HG03095 (cell line): ENCODE measurements at regions not wholly inside any gene's neighbourhood (a gene's known extent, or its start where the extent isn't known, plus 50 kb on each side); places are given as distances from the start of the nearest gene placed in this dataset.

Experiments used
- ATAC-seq: cut with Tn5 transposase; IDR thresholded peaks from one replicate; pipeline ENCODE4 v1.9.1; 2021; ENCODE audit warnings: moderate library complexity; ENCODE audit not compliant: unreplicated experiment

DNA sequence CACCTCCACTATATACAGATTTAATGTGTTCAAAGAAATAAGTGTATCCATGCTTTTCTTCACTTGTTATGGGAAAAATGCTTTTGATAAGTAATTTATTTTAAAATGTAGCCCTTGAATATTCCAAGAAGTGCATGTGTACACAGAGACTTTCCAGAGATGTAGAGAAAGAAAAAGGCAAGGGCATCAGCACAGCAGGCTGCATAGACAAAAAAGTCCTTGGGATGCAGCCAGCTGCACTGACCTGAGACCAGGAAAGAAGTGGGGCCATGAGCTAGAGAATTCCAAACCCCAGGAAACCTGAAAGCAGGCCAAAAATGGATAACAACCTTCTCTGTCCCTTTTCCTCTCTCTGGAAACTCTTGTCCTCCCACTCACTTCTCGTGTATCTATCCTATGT, 51.6 kb upstream of the PRDM8 start:
- ATAC-seq = no peak

DNA sequence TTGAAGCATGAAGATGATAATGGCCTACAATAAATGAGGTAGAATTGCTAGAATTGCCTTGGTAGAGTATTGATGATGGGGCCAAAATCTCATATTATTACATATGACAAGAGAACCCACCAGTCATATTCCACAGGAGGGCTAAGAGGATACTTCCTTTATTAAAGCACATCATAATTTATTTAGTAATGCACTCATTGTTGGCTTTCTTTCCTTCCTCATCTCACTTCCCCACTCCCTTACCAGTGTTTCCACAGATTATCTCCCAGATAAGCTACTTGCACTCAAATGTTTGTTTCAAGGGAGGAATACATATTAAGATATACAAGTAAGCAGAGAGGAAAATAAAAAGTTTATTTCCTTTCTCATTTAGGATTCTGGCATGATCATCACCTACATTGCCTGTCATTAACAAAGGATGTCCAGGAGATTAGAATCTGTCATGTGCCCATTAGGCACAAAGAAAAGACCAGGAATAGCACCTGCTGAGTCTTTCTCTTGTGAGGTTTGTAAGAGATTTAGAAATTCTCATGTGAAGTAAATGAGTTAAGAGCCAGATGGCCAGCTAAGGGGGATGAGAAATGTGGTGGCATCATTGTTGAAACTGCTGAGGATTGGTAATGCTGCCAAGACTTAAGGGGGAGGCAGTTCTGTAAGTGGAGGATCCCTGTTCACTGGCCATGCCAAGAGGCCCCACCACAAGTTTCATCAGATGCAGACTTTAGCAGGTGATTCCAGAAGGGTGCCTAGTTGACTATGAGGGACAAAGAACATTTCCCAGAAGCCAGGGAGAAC, 52.4 kb upstream of the PRDM8 start:
- no peak for ATAC-seq

DNA sequence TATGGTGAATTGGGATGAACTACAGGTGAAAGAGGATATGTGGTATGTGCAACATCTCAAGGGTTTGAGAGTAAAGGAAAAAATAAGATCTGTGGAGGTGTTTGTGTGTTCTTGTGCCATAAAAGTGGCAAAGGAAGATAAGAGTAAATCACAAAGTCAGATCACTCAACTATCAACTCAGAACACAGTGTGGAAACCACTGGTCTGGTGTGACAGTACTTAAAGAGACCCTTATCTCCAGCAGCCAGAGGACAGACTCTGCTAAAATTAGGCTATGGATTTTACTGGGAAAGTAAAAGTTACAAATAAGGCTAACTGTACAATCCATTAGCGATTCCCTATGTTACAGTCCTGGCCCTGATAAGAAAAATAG, 54.0 kb upstream of the PRDM8 start:
- ATAC-seq = no peak

DNA sequence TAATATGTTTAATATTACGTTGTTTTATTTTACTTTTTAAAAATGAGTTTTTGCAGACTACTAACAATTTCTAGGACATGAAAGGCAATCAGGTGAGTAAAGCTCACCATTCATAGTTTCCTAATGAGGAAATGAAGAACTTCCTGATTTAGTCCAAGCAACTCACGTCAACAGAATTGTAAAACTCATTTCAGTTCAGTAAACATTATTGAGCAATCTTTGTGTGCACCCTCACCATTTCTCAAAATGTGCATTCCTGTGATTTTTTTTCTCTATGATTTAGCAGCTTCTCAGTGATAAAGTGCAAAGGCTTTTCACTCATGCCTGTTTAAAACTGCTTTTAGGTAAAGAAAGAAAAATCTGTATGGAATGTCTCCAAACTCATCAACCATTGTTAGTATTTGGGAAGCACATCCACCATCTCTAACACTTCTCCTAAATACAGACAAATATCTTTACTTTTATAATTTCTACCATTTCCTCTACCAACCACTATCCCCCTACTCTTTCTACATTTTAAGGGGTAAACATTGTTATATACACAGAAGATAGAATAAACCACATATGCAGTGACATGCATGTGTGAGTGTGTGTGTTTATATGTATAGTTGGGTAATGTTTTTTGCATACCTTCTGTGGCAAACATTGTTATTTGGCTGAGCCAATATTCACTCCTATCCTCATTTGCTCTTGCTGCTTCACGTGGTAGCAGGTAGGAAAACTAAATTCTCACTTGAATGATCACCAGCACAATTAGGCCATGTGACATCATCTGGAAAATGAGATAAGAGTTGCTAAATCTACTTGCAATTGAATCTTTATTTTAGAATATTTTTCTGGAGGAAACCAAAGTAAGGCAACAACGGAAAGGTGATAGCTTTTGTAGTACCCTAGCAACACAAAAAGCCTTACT, 54.7 kb upstream of the PRDM8 start:
- ATAC-seq = no peak

DNA sequence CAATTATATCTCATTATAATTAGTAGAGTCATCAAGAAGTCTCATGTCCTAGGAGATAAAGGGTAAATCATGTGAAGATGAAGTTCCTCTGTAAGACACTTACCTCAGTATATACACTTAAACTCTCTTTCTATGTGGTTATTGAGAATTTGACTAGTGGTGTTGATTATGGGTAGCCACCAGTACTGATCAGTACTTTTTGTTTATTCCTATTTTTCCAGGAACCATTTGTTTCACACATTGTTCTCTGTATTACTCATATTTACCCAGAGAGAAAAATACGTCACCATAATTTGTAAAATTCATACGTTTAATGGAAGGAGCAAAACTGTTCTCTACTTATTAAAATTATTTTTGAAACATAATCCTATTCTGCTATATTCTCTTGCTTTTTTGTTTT, 55.8 kb upstream of the PRDM8 start:
- ATAC-seq = no peak

DNA sequence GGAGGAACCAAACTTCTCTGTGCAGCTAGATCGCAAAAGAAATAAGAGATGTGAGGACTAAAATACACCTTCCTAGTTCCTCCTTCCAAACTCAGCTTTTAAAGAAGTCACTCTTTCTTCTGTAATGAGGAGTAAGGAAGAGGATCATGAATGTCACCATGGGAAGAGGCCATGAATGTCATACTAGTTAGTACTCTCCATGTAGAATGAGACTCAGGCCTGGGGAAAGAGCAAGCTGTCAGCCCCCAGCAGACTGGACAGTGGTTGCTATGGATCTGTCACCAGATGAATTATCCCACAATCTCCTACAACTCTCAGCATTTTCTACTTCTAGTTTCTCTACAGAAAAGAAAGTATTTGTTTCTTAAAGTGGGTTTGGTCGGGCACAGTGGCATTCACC, 57.1 kb upstream of the PRDM8 start:
- no peak for ATAC-seq

DNA sequence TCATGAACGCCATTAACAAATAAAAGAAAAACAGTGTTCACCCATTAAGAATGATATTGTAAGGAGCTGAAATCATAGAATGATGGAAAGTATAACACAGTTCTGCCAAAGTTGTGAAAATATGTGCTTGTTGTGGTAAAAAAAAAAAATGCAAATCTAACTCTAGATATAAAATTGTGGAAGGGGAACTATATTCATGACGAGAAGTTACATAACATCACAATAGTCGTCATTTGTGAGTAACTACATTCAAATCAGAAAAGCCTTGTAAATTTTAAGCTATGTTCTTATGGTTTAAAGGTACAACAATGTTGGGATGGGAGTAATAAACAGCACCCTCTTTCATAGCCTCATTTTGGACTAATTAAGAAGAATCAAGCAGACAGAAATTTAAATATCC, 57.6 kb upstream of the PRDM8 start:
- no peak for ATAC-seq

DNA sequence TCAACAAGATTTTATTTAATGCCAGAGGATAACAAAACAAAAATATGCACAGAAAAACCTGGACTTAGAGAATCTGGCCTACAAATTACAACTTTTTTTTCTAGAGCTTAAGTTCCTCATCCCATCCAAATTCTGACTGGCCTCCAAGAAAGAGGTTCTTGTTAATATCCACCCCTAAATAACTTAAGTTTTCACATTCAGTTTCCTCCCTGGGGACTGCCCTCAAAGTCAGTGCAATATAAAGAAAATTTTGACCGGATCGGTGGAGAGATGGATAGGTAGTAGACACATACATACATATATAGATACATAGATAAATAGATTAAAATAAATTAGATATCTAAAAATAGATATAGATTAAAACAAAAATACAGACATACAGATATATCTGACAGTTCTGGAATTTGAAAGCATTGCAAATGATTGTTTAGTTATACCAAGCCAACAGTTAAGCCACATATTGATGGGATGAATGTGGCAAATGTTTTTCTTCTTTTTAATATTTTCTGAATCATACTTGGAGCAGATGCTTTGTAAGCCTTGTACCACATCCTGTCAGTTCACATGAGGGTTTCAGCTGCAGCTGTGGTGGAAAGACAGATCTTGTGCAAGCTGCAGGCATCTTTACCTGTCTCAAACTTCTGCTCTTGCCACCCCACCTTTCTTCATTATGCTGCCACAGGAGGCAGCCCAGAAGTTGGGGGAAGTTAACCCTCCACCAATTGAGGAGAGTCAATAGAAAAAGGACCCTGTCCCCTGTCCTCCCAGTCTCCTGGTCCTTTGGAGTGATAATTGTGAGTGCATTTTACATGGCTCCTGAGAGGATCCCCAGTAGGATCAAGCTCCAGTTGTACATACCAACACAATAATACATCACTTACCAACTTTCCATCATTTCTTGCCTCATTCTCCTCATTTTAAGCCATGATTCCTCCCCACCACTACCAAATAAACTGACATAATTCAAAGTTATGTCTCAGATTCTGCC, 58.5 kb upstream of the PRDM8 start:
- peak; percentile 85 for ATAC-seq

DNA sequence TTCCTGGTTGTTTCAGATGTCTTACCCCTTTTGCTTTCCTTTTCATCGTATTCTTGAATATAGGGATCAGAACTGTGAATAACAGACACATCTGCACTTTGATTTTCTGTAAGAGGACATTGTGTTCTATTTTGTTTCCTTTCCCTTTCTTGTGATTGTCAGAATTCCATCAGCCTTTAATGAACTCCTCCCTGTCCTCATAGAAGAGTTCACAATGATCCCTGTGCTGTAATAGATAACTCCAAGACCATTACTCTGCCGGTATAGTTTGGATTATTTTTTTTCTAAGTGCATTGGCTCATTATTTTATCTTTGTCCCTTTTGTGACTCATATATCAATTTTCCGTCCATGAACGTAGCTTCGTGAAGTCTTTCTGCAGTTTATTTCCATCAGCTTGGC, 59.7 kb upstream of the PRDM8 start:
- no peak for ATAC-seq

DNA sequence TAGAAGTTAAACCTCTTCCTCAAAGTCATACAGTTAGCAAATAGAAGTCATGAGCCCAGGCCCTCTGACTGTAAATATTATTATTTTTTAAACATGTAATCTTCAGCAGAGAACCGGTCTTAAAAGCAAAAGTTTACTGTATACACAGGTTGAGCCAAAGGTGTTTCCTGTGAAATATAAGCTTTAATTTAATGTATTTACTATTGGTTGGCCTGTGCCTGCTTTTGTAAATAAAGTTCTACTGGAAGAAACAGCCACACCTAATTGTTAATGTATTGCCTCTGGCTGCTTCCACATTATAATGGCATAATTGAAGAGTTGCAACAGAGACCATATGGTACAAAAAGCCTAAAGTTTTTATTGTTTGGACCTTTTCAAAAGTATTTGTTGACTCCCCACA, 61.0 kb upstream of the PRDM8 start:
- no peak for ATAC-seq

DNA sequence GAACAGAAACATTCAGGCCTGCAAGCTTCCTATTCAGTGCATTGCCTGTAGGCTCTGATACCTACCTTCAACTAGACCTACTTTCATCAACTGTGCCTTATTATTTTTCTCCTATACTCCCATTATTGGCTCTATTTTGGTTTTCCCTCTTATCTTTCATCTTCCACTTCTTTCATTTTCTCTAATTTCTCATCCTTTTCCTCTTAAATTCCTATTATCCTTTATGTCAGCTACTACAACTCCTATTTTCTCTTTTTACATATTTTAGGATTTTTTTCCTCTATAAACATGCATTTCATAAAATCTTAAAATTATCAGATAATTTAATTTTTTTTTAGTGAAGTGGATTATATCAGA, 61.6 kb upstream of the PRDM8 start:
- ATAC-seq = no peak

DNA sequence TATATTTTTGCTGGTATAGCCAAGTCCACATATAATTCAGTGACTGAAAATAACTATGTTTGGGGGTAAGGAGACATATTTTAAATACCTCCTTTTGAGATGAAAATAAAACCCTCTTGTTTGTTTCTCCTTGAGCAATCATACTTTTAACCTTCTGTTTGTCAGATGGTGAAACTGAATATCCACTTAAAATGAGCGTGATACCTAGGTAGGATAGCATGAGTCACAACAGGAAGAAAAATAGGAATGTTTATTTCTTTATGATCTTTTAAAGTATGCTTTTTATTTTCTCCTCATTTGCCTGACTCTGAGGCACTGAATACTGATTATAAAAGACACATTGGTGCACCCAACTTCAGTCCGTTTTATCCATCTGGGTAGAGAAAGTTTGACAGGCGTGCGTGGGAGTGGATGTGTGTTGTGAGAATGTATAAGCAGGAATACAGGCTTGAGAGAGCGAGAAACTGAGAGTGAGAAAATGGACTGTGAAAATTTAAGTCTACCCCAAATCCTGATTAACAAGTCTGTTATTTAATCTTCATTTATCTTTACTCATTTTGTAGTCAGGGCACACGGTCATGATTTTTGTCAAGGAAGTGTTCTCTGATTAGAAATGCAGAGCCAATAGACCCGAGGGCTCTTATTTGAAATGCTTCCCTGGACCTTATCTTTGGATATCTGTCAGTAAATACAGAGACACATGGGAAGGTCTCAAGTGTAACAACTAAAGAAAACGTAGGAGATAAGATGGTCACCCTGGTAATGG, 62.1 kb upstream of the ANTXR2 start:
- ATAC-seq = no peak

DNA sequence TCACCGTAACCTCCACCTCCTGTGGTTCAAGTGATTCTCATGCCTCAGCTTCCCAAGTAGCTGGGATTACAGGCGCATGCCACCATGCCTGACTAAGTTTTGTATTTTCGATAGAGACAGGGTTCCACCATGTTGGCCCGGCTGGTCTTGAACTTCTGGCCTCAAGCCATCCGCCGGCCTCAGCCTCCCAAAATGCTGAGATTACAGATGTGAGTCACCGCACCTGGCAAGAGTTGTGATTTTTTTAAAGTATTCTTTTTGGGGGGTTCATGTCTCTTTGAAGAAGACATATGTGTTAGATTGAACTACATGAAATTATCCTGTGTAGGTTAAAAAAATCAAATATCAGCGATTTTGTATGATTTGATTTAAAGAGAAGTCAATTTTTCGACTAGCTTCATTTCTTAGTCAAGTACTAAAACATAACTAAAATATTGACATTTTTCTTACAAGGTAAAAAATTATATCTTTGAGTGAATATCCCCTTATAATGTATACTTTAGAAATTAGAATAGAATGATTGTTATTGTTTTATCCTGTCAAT, 60.3 kb upstream of the ANTXR2 start:
- no peak for ATAC-seq

DNA sequence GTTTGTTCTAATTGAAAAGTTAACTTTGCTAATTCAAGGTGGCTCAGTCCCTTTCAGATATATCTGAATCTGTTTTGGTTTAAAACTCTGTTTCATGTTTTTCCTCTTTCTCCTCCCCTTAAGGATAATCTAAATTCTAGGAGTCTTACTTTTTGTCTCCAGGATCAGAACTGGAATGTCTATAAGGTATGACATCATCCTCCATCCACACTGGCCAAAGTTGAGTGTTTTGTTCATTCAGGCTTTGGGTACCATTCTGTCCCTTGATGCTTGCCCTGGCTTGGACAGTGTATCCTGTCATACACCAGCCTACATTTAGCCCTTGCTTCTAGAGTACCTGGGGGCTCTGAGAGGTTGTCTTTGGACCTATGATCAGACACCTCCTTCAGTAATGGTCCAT, 56.8 kb upstream of the ANTXR2 start:
- ATAC-seq = no peak

DNA sequence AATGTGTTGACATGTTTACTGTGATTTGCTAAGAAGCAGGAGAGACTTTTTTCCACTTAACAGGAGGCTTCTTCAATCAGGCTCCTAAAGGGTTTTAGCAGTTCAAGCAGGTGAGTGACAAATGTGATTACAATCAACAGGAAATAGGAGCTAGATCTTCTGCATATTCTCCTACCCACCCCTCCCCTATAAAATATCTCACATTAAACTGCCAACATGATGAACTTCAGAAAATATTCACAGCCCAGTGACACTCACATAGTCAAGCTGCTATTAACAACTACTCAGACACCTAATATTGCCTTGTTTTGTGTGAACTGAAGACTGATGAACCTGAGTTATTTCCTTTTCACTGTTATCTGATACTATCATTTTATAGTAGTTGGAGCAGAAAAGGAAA, 55.9 kb upstream of the ANTXR2 start:
- ATAC-seq = no peak

DNA sequence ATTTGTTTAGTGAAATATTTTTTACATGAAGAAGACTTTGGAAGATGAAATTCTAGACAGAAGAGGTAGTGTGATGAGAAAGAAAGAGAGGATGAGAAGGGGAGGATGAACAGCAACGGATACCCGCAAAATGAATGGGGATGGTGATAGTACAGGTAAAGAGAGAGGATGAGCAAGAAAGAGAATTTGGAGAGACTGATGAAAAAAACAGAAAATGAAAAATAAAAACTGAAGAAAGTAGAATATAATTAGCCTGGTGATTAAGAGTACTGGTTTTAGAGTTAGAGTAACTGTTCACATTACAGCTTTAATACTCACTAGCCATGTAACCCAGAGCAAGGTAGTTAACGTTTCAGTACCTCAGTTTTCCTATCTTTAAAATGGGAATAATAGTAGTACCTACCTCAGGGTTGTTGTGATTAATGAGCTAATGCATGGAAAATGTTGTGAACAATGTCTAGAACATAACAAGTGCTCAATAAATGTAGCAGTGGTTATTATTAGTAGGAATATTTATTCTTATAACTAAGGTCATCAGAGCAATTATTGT, 54.9 kb upstream of the ANTXR2 start:
- no peak for ATAC-seq

DNA sequence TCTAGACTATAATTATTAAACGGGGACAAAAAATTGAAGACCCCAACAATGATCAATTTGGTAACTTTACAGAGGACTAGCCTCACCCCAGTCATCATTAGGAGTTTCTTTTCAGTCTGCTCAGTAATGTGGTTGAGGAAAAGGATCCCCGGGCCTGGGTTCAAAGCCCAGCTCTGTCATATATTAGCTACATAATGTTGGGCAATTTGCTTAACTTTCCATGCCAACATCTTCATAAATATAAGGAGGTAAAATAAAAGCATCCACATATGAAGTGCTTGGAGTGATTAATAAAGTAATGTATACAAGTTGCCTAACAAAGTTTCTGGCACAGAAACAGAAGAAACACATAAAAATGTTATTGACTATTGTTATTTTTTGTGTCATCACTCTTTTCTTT, 53.4 kb upstream of the ANTXR2 start:
- ATAC-seq = no peak

DNA sequence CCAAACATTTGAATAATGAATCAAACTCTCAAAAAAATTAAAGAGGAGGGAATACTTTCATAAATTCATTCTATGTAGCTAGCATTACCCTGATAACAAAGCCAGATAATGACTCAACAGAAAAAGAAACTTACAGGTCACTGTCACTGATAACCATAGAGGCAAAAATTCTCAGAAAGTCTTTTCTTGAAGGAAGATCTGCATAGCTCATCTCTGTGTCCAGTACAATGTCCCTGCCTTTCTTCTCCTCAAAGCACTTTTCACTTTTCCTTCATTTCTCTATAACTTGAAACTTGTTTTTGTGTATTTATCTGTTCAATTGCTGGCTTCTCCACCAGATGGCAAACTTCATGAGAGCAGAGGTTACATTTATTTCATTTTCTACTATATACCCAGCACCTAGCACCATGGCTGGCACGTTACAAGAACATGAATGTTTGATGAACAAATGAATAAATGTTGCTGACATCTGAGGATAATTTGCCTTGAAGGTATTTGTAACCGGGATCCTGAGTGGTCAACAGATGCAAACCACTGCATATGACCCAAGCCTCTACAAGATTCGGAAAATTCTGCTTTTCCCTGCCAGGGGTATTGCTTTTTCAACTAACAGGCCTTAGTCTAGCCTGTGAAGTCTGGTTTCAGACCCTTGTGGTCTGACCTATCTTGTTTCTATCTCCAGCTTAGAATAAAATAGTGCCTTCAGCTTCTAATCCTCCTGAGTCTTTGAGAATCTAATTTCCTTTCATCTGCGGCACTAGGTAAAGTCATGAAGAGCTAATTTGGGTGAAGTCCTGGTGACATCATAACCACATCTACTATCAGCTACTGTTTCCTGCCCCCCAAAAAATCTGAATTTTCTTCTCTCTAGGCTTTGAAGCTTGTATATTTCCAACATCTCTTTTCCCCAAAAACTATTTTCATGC, 52.5 kb upstream of the ANTXR2 start:
- no peak for ATAC-seq
